ENCODE measurements at regions not wholly inside any gene's neighbourhood (a gene's known extent, or its start where the extent isn't known, plus 50 kb on each side); places are given as distances from the start of the nearest gene placed in this dataset.

GRCh38 chr1:5670590-5671350, 321.5 kb downstream of the NPHP4 start:
- no peak for DNase-seq (ENCODE audit: low read depth)
- H3K4me3 ChIP-seq (ENCODE audit: low read depth, low read length), result no peak overlapping the region
- no peak for TF ChIP-seq CTCF (conservative IDR thresholded peaks at IDR 0.05; ENCODE audit: low read depth, low read length)

- no peak for DNase-seq (ENCODE audit: low read depth)
- no peak for TF ChIP-seq CTCF (conservative IDR thresholded peaks at IDR 0.05; ENCODE audit: low read depth, low read length)
- H3K4me3 ChIP-seq (ENCODE audit: low read depth, low read length), result no peak overlapping the region
Observed at GRCh38 chr1:5667513-5668325, 324.5 kb downstream of the NPHP4 start.

GRCh38 chr1:5664906-5665875, 327.0 kb downstream of the NPHP4 start:
- H3K4me3 ChIP-seq (ENCODE audit: low read depth, low read length), result no peak overlapping the region
- no peak for TF ChIP-seq CTCF (conservative IDR thresholded peaks at IDR 0.05; ENCODE audit: low read depth, low read length)
- no peak for DNase-seq (ENCODE audit: low read depth)

- TF ChIP-seq CTCF (conservative IDR thresholded peaks at IDR 0.05; ENCODE audit: low read depth, low read length), result no peak
- no peak overlapping the region for H3K4me3 ChIP-seq (ENCODE audit: low read depth, low read length)
- no peak for DNase-seq (ENCODE audit: low read depth)
Observed at GRCh38 chr1:5664081-5664768, 328.0 kb downstream of the NPHP4 start.

GRCh38 chr1:5662744-5663126, 329.5 kb downstream of the NPHP4 start:
- no peak overlapping the region for H3K4me3 ChIP-seq (ENCODE audit: low read depth, low read length)
- no peak for DNase-seq (ENCODE audit: low read depth)
- no peak for TF ChIP-seq CTCF (conservative IDR thresholded peaks at IDR 0.05; ENCODE audit: low read depth, low read length)

- TF ChIP-seq CTCF (conservative IDR thresholded peaks at IDR 0.05; ENCODE audit: low read depth, low read length), result no peak
- DNase-seq (ENCODE audit: low read depth), result no peak
- no peak overlapping the region for H3K4me3 ChIP-seq (ENCODE audit: low read depth, low read length)
Observed at GRCh38 chr1:5662086-5662743, 330.0 kb downstream of the NPHP4 start.

Data from epithelial cell of proximal tubule (primary cell).